Stimulated activated CD4-positive, alpha-beta T cell treated with anti-CD3 and anti-CD28 coated beads, Interleukin-2, amount 100 ng/mL, for 24 hours (primary cell): ENCODE measurements at regions not wholly inside any gene's neighbourhood (a gene's known extent, or its start where the extent isn't known, plus 50 kb on each side); places are given as distances from the start of the nearest gene placed in this dataset.

ENCODE experiments used
- DNase-seq, 2 donors: peaks; one replicate each; pipeline ENCODE4 v3.0.0-alpha.2; 2020

- no peak for DNase-seq
Observed at GRCh38 chr2:62564380-62565137, 58.6 kb upstream of the TMEM17 start.

DNA sequence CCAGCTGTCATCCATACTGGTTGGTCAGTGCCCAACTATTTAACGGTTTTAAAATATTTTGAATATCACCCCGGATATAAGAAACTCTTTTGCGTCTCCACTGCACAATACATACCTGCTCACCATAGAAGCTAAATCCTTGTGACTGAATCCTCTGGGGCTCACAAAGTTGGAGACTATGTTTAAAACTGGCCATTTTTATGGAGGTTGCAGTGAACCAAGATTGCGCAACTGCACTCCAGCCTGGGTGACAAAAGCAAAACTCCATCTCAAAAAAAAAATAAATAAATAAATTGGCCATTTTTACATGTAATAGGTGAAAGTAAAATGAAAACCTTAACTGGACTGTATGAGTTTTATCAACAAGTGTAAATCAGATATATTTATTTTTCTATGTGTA, 55.6 kb upstream of the TMEM17 start:
- no peak for DNase-seq

- no peak for DNase-seq
Observed at GRCh38 chr2:62559582-62559981, 53.6 kb upstream of the TMEM17 start.

GRCh38 chr2:62558743-62559142, 52.7 kb upstream of the TMEM17 start:
- no peak for DNase-seq

- DNase-seq: no peak
Observed at GRCh38 chr2:62556086-62556485, 50.1 kb upstream of the TMEM17 start.
